ENCODE measurements at regions not wholly inside any gene's neighbourhood (a gene's known extent, or its start where the extent isn't known, plus 50 kb on each side); places are given as distances from the start of the nearest gene placed in this dataset.
A peak's percentile ranks its signal among the peaks of the same experiment; 100 is the strongest.
"Not testable (repeated sequence)": the region's sequence is repeated elsewhere in the genome, so short reads cannot be mapped to it uniquely, and the experiment has no call there.

- in situ Hi-C loops (cut with MboI; ENCODE audit: low pct_unique_long_range_greater_than_20kb in 2 of 9, low sequenced_read_pairs in 9 of 9, unreplicated experiment in 9 of 9), result no loop called here
- WGBS, 10 experiments, result 0 to 50% (median 19%) methylated on average over 1 to 4 of the region's 4 CpGs; no CpG with 5 or more reads in 4 of the 10 experiments
- Histone ChIP-seq H3K4me1 (replicated peaks in 1 of 2) (peaks cover 26 to 29% of the 10 kb centered on the region in 2 donors), H3K27ac (peak overlapping the region in 1 of 2 donors; percentile 49), H3K4me3 (no peak overlapping the region)
- ATAC-seq (replicated peaks in 6 of 8), result peak in 5 of 8 experiments; percentile 64 to 85 (median 72)
Measured at GRCh38 chr7:37552030-37552429, 103.4 kb upstream of the ELMO1 start.

- in situ Hi-C loops (cut with MboI; ENCODE audit: low pct_unique_long_range_greater_than_20kb in 2 of 9, low sequenced_read_pairs in 9 of 9, unreplicated experiment in 9 of 9); H3K4me3 ChIP-seq: not testable (repeated sequence)
- peak in 5 of 8 experiments; percentile 10 to 68 (median 54) for ATAC-seq (replicated peaks in 6 of 8)
- H3K27ac ChIP-seq, result peak overlapping the region in 1 of 2 donors; percentile 23
- 0 to 17% (median 0%) methylated on average over 1 to 2 of the region's 2 CpGs; no CpG with 5 or more reads in 5 of the 10 experiments for WGBS, 10 experiments
- H3K4me1 ChIP-seq (replicated peaks in 1 of 2), result peaks cover 29% of the 10 kb centered on the region in 2 donors
Measured at GRCh38 chr7:37552439-37552838, 103.8 kb upstream of the ELMO1 start.

GRCh38 chr7:37555528-37555927 lies 106.9 kb upstream of the ELMO1 start:
- peak in 3 of 8 experiments; percentile 89 to 92 (median 91) for ATAC-seq (replicated peaks in 6 of 8)
- no peak overlapping the region for H3K4me3 ChIP-seq
- in situ Hi-C loops (cut with MboI; ENCODE audit: low pct_unique_long_range_greater_than_20kb in 2 of 9, low sequenced_read_pairs in 9 of 9, unreplicated experiment in 9 of 9), result no loop called here

GRCh38 chr7:37557571-37558209 lies 109.0 kb upstream of the ELMO1 start:
- Histone ChIP-seq H3K4me1 (replicated peaks in 1 of 2) (peaks cover 4 to 20% of the 10 kb centered on the region in 2 donors), H3K27ac (no peak overlapping the region), H3K4me3 (no peak overlapping the region)
- WGBS, 10 experiments, result 0 to 100% (median 80%) methylated on average over 1 to 5 of the region's 5 CpGs; no CpG with 5 or more reads in 2 of the 10 experiments
- in situ Hi-C loops (cut with MboI; ENCODE audit: low pct_unique_long_range_greater_than_20kb in 2 of 9, low sequenced_read_pairs in 9 of 9, unreplicated experiment in 9 of 9), result no loop called here
- ATAC-seq (replicated peaks in 6 of 8), result peak in 2 of 8 experiments; percentile 24 to 38

More at GRCh38 chr7:37555528-37555927, 106.9 kb upstream of the ELMO1 start:
- H3K27ac ChIP-seq, result no peak overlapping the region
- H3K4me1 ChIP-seq (replicated peaks in 1 of 2), result peaks cover 16 to 33% of the 10 kb centered on the region in 2 donors

- WGBS, 10 experiments, result 0 to 100% (median 69%) methylated on average over 1 to 3 of the region's 3 CpGs; no CpG with 5 or more reads in 1 of the 10 experiments
- in situ Hi-C loops (cut with MboI; ENCODE audit: low pct_unique_long_range_greater_than_20kb in 2 of 9, low sequenced_read_pairs in 9 of 9, unreplicated experiment in 9 of 9), result no loop called here
- peak in 3 of 8 experiments; percentile 24 to 47 (median 37) for ATAC-seq (replicated peaks in 6 of 8)
- Histone ChIP-seq H3K4me1 (replicated peaks in 1 of 2) (peaks cover 0 to 12% of the 10 kb centered on the region in 2 donors), H3K27ac (no peak overlapping the region), H3K4me3 (no peak overlapping the region)
Measured at GRCh38 chr7:37558320-37559096, 109.8 kb upstream of the ELMO1 start.

- ATAC-seq (replicated peaks in 6 of 8), result no peak
- WGBS, 10 experiments, result 44 to 100% (median 100%) methylated on average over 1 to 6 of the region's 6 CpGs; no CpG with 5 or more reads in 2 of the 10 experiments
- H3K4me1 ChIP-seq (replicated peaks in 1 of 2), result no peaks in the 10 kb centered on the region
- H3K27ac ChIP-seq, result no peak overlapping the region
- in situ Hi-C loops (cut with MboI; ENCODE audit: low pct_unique_long_range_greater_than_20kb in 2 of 9, low sequenced_read_pairs in 9 of 9, unreplicated experiment in 9 of 9), result no loop called here
- H3K4me3 ChIP-seq, result no peak overlapping the region
Measured at GRCh38 chr7:37570145-37570544, 113.4 kb upstream of the GPR141 start.

- in situ Hi-C loops (cut with MboI; ENCODE audit: low pct_unique_long_range_greater_than_20kb in 2 of 9, low sequenced_read_pairs in 9 of 9, unreplicated experiment in 9 of 9), result no loop called here
- Histone ChIP-seq H3K27ac (no peak overlapping the region), H3K4me1 (replicated peaks in 1 of 2) (no peaks in the 10 kb centered on the region), H3K4me3 (no peak overlapping the region)
- no peak for ATAC-seq (replicated peaks in 6 of 8)
- 20 to 100% (median 81%) methylated on average over 1 to 3 of the region's 3 CpGs; no CpG with 5 or more reads in 2 of the 10 experiments for WGBS, 10 experiments
Measured at GRCh38 chr7:37571806-37572205, 111.8 kb upstream of the GPR141 start.

- peak in 5 of 8 experiments; percentile 91 to 99 (median 95) for ATAC-seq (replicated peaks in 6 of 8)
- no peak overlapping the region for H3K4me3 ChIP-seq
- WGBS, 10 experiments, result 37 to 75% (median 44%) methylated on average over 1 to 2 of the region's 2 CpGs; no CpG with 5 or more reads in 4 of the 10 experiments
- H3K4me1 ChIP-seq (replicated peaks in 1 of 2), result peaks cover 6 to 14% of the 10 kb centered on the region in 2 donors
- no peak overlapping the region for H3K27ac ChIP-seq
- in situ Hi-C loops (cut with MboI; ENCODE audit: low pct_unique_long_range_greater_than_20kb in 2 of 9, low sequenced_read_pairs in 9 of 9, unreplicated experiment in 9 of 9), result no loop called here
Measured at GRCh38 chr7:37577412-37577811, 106.2 kb upstream of the GPR141 start.

GRCh38 chr7:37577901-37578300 lies 105.7 kb upstream of the GPR141 start:
- H3K4me3 ChIP-seq, result no peak overlapping the region
- in situ Hi-C loops (cut with MboI; ENCODE audit: low pct_unique_long_range_greater_than_20kb in 2 of 9, low sequenced_read_pairs in 9 of 9, unreplicated experiment in 9 of 9), result no loop called here
- no peak overlapping the region for H3K27ac ChIP-seq
- 0 to 72% (median 41%) methylated on average over 1 to 4 of the region's 4 CpGs; no CpG with 5 or more reads in 1 of the 10 experiments for WGBS, 10 experiments
- ATAC-seq (replicated peaks in 6 of 8), result no peak
- H3K4me1 ChIP-seq (replicated peaks in 1 of 2), result peaks cover 6 to 14% of the 10 kb centered on the region in 2 donors

- 42 to 100% (median 100%) methylated on average over 1 of the region's 1 CpG; no CpG with 5 or more reads in 3 of the 10 experiments for WGBS, 10 experiments
- no peak overlapping the region for H3K27ac ChIP-seq
- peaks cover 6 to 14% of the 10 kb centered on the region in 2 donors for H3K4me1 ChIP-seq (replicated peaks in 1 of 2)
- in situ Hi-C loops (cut with MboI; ENCODE audit: low pct_unique_long_range_greater_than_20kb in 2 of 9, low sequenced_read_pairs in 9 of 9, unreplicated experiment in 9 of 9), result no loop called here
- no peak overlapping the region for H3K4me3 ChIP-seq
- no peak for ATAC-seq (replicated peaks in 6 of 8)
Measured at GRCh38 chr7:37578350-37578749, 105.2 kb upstream of the GPR141 start.

- no peak overlapping the region for H3K27ac ChIP-seq
- no peak for ATAC-seq (replicated peaks in 6 of 8)
- no peak overlapping the region for H3K4me3 ChIP-seq
- in situ Hi-C loops (cut with MboI; ENCODE audit: low pct_unique_long_range_greater_than_20kb in 2 of 9, low sequenced_read_pairs in 9 of 9, unreplicated experiment in 9 of 9), result no loop called here
- 13 to 100% (median 64%) methylated on average over 1 to 3 of the region's 3 CpGs for WGBS, 10 experiments
- peaks cover 6 to 14% of the 10 kb centered on the region in 2 donors for H3K4me1 ChIP-seq (replicated peaks in 1 of 2)
Measured at GRCh38 chr7:37580376-37580775, 103.2 kb upstream of the GPR141 start.

- WGBS, 10 experiments, result 17 to 100% (median 81%) methylated on average over 1 to 4 of the region's 4 CpGs; no CpG with 5 or more reads in 4 of the 10 experiments
- H3K4me3 ChIP-seq; H3K4me1 ChIP-seq (replicated peaks in 1 of 2); in situ Hi-C loops (cut with MboI; ENCODE audit: low pct_unique_long_range_greater_than_20kb in 2 of 9, low sequenced_read_pairs in 9 of 9, unreplicated experiment in 9 of 9); ATAC-seq (replicated peaks in 6 of 8); H3K27ac ChIP-seq: not testable (repeated sequence)
Measured at GRCh38 chr7:37584651-37585463, 98.7 kb upstream of the GPR141 start.
